ENCODE measurements at regions not wholly inside any gene's neighbourhood (a gene's known extent, or its start where the extent isn't known, plus 50 kb on each side); places are given as distances from the start of the nearest gene placed in this dataset.

- no peak overlapping the region for H3K4me3 ChIP-seq (ENCODE audit: low read length in 2 of 2)
- no peaks in the 10 kb centered on the region for H3K4me1 ChIP-seq (ENCODE audit: control insufficient read depth in 2 of 2, insufficient read depth in 2 of 2, low read length in 2 of 2)
- H3K27me3 ChIP-seq (ENCODE audit: control insufficient read depth in 2 of 2, insufficient read depth in 1 of 2, low read length in 1 of 2) = no peaks in the 10 kb centered on the region
- DNase-seq (ENCODE audit: low read depth in 6 of 9, low spot score in 9 of 9) = peak in 1 of 9 donors; percentile 2
- H3K27ac ChIP-seq (ENCODE audit: low read depth in 1 of 2, low read length in 1 of 2) = no peak overlapping the region
- no peaks in the 10 kb centered on the region for H3K9me3 ChIP-seq (ENCODE audit: control insufficient read depth in 2 of 2, insufficient read depth in 1 of 2, low read length in 1 of 2)
- H3K36me3 ChIP-seq (ENCODE audit: control insufficient read depth in 2 of 2, insufficient read depth in 2 of 2, low read length in 1 of 2) = no peaks in the 10 kb centered on the region
- WGBS = 41% methylated on average over 3 of the region's 3 CpGs
Measured at GRCh38 chr3:5463991-5464390, 276.5 kb downstream of the EDEM1 start.

- no peaks in the 10 kb centered on the region for H3K27me3 ChIP-seq (ENCODE audit: control insufficient read depth in 2 of 2, insufficient read depth in 1 of 2, low read length in 1 of 2)
- no peak overlapping the region for H3K27ac ChIP-seq (ENCODE audit: low read depth in 1 of 2, low read length in 1 of 2)
- DNase-seq (ENCODE audit: low read depth in 6 of 9, low spot score in 9 of 9) = no peak
- H3K36me3 ChIP-seq (ENCODE audit: control insufficient read depth in 2 of 2, insufficient read depth in 2 of 2, low read length in 1 of 2) = no peaks in the 10 kb centered on the region
- no peaks in the 10 kb centered on the region for H3K9me3 ChIP-seq (ENCODE audit: control insufficient read depth in 2 of 2, insufficient read depth in 1 of 2, low read length in 1 of 2)
- no peak overlapping the region for H3K4me3 ChIP-seq (ENCODE audit: low read length in 2 of 2)
- WGBS = 59% methylated on average over 4 of the region's 4 CpGs
- H3K4me1 ChIP-seq (ENCODE audit: control insufficient read depth in 2 of 2, insufficient read depth in 2 of 2, low read length in 2 of 2) = no peaks in the 10 kb centered on the region
Measured at GRCh38 chr3:5464649-5465048, 277.1 kb downstream of the EDEM1 start.

GRCh38 chr3:5465183-5465582 is 277.7 kb downstream of the EDEM1 start:
- Histone ChIP-seq H3K9me3 (ENCODE audit: control insufficient read depth in 2 of 2, insufficient read depth in 1 of 2, low read length in 1 of 2) (no peaks in the 10 kb centered on the region), H3K4me3 (ENCODE audit: low read length in 2 of 2) (no peak overlapping the region), H3K4me1 (ENCODE audit: control insufficient read depth in 2 of 2, insufficient read depth in 2 of 2, low read length in 2 of 2) (no peaks in the 10 kb centered on the region), H3K36me3 (ENCODE audit: control insufficient read depth in 2 of 2, insufficient read depth in 2 of 2, low read length in 1 of 2) (no peaks in the 10 kb centered on the region), H3K27me3 (ENCODE audit: control insufficient read depth in 2 of 2, insufficient read depth in 1 of 2, low read length in 1 of 2) (no peaks in the 10 kb centered on the region), H3K27ac (ENCODE audit: low read depth in 1 of 2, low read length in 1 of 2) (no peak overlapping the region)
- 75% methylated on average over 3 of the region's 3 CpGs for WGBS
- DNase-seq (ENCODE audit: low read depth in 6 of 9, low spot score in 9 of 9) = no peak

GRCh38 chr3:5466065-5466464 is 278.6 kb downstream of the EDEM1 start:
- 83% methylated on average over 3 of the region's 3 CpGs for WGBS
- no peaks in the 10 kb centered on the region for H3K4me1 ChIP-seq (ENCODE audit: control insufficient read depth in 2 of 2, insufficient read depth in 2 of 2, low read length in 2 of 2)
- no peaks in the 10 kb centered on the region for H3K9me3 ChIP-seq (ENCODE audit: control insufficient read depth in 2 of 2, insufficient read depth in 1 of 2, low read length in 1 of 2)
- H3K36me3 ChIP-seq (ENCODE audit: control insufficient read depth in 2 of 2, insufficient read depth in 2 of 2, low read length in 1 of 2) = no peaks in the 10 kb centered on the region
- no peak overlapping the region for H3K27ac ChIP-seq (ENCODE audit: low read depth in 1 of 2, low read length in 1 of 2)
- no peak for DNase-seq (ENCODE audit: low read depth in 6 of 9, low spot score in 9 of 9)
- no peaks in the 10 kb centered on the region for H3K27me3 ChIP-seq (ENCODE audit: control insufficient read depth in 2 of 2, insufficient read depth in 1 of 2, low read length in 1 of 2)
- no peak overlapping the region for H3K4me3 ChIP-seq (ENCODE audit: low read length in 2 of 2)

GRCh38 chr3:5466717-5467116 is 279.2 kb downstream of the EDEM1 start:
- Histone ChIP-seq H3K4me3 (ENCODE audit: low read length in 2 of 2) (no peak overlapping the region), H3K9me3 (ENCODE audit: control insufficient read depth in 2 of 2, insufficient read depth in 1 of 2, low read length in 1 of 2) (no peaks in the 10 kb centered on the region), H3K4me1 (ENCODE audit: control insufficient read depth in 2 of 2, insufficient read depth in 2 of 2, low read length in 2 of 2) (no peaks in the 10 kb centered on the region), H3K27me3 (ENCODE audit: control insufficient read depth in 2 of 2, insufficient read depth in 1 of 2, low read length in 1 of 2) (no peaks in the 10 kb centered on the region), H3K27ac (ENCODE audit: low read depth in 1 of 2, low read length in 1 of 2) (no peak overlapping the region), H3K36me3 (ENCODE audit: control insufficient read depth in 2 of 2, insufficient read depth in 2 of 2, low read length in 1 of 2) (no peaks in the 10 kb centered on the region)
- no peak for DNase-seq (ENCODE audit: low read depth in 6 of 9, low spot score in 9 of 9)
- 93% methylated on average over 1 of the region's 1 CpG for WGBS

- no peak for DNase-seq (ENCODE audit: low read depth in 6 of 9, low spot score in 9 of 9)
- H3K4me1 ChIP-seq (ENCODE audit: control insufficient read depth in 2 of 2, insufficient read depth in 2 of 2, low read length in 2 of 2) = no peaks in the 10 kb centered on the region
- H3K36me3 ChIP-seq (ENCODE audit: control insufficient read depth in 2 of 2, insufficient read depth in 2 of 2, low read length in 1 of 2) = no peaks in the 10 kb centered on the region
- 92% methylated on average over 1 of the region's 1 CpG for WGBS
- H3K27me3 ChIP-seq (ENCODE audit: control insufficient read depth in 2 of 2, insufficient read depth in 1 of 2, low read length in 1 of 2) = no peaks in the 10 kb centered on the region
- H3K4me3 ChIP-seq (ENCODE audit: low read length in 2 of 2) = no peak overlapping the region
- H3K27ac ChIP-seq (ENCODE audit: low read depth in 1 of 2, low read length in 1 of 2) = no peak overlapping the region
- no peaks in the 10 kb centered on the region for H3K9me3 ChIP-seq (ENCODE audit: control insufficient read depth in 2 of 2, insufficient read depth in 1 of 2, low read length in 1 of 2)
Measured at GRCh38 chr3:5473471-5473870, 286.0 kb downstream of the EDEM1 start.

GRCh38 chr3:5476403-5476802 is 288.9 kb downstream of the EDEM1 start:
- H3K9me3 ChIP-seq (ENCODE audit: control insufficient read depth in 2 of 2, insufficient read depth in 1 of 2, low read length in 1 of 2) = no peaks in the 10 kb centered on the region
- no peaks in the 10 kb centered on the region for H3K27me3 ChIP-seq (ENCODE audit: control insufficient read depth in 2 of 2, insufficient read depth in 1 of 2, low read length in 1 of 2)
- WGBS = 95% methylated on average over 2 of the region's 2 CpGs
- H3K4me3 ChIP-seq (ENCODE audit: low read length in 2 of 2) = no peak overlapping the region
- no peaks in the 10 kb centered on the region for H3K4me1 ChIP-seq (ENCODE audit: control insufficient read depth in 2 of 2, insufficient read depth in 2 of 2, low read length in 2 of 2)
- no peak overlapping the region for H3K27ac ChIP-seq (ENCODE audit: low read depth in 1 of 2, low read length in 1 of 2)
- no peak for DNase-seq (ENCODE audit: low read depth in 6 of 9, low spot score in 9 of 9)
- H3K36me3 ChIP-seq (ENCODE audit: control insufficient read depth in 2 of 2, insufficient read depth in 2 of 2, low read length in 1 of 2) = no peaks in the 10 kb centered on the region

- no peak overlapping the region for H3K4me3 ChIP-seq (ENCODE audit: low read length in 2 of 2)
- no peak for DNase-seq (ENCODE audit: low read depth in 6 of 9, low spot score in 9 of 9)
- no peaks in the 10 kb centered on the region for H3K36me3 ChIP-seq (ENCODE audit: control insufficient read depth in 2 of 2, insufficient read depth in 2 of 2, low read length in 1 of 2)
- no peaks in the 10 kb centered on the region for H3K4me1 ChIP-seq (ENCODE audit: control insufficient read depth in 2 of 2, insufficient read depth in 2 of 2, low read length in 2 of 2)
- no peak overlapping the region for H3K27ac ChIP-seq (ENCODE audit: low read depth in 1 of 2, low read length in 1 of 2)
- no peaks in the 10 kb centered on the region for H3K27me3 ChIP-seq (ENCODE audit: control insufficient read depth in 2 of 2, insufficient read depth in 1 of 2, low read length in 1 of 2)
- 96% methylated on average over 2 of the region's 2 CpGs for WGBS
- no peaks in the 10 kb centered on the region for H3K9me3 ChIP-seq (ENCODE audit: control insufficient read depth in 2 of 2, insufficient read depth in 1 of 2, low read length in 1 of 2)
Measured at GRCh38 chr3:5479229-5479799, 291.8 kb downstream of the EDEM1 start.

GRCh38 chr3:5480190-5480589 is 292.7 kb downstream of the EDEM1 start:
- Histone ChIP-seq H3K9me3 (ENCODE audit: control insufficient read depth in 2 of 2, insufficient read depth in 1 of 2, low read length in 1 of 2) (no peaks in the 10 kb centered on the region), H3K4me3 (ENCODE audit: low read length in 2 of 2) (no peak overlapping the region), H3K27ac (ENCODE audit: low read depth in 1 of 2, low read length in 1 of 2) (no peak overlapping the region), H3K27me3 (ENCODE audit: control insufficient read depth in 2 of 2, insufficient read depth in 1 of 2, low read length in 1 of 2) (no peaks in the 10 kb centered on the region), H3K4me1 (ENCODE audit: control insufficient read depth in 2 of 2, insufficient read depth in 2 of 2, low read length in 2 of 2) (no peaks in the 10 kb centered on the region), H3K36me3 (ENCODE audit: control insufficient read depth in 2 of 2, insufficient read depth in 2 of 2, low read length in 1 of 2) (no peaks in the 10 kb centered on the region)
- WGBS = 97% methylated on average over 8 of the region's 8 CpGs
- DNase-seq (ENCODE audit: low read depth in 6 of 9, low spot score in 9 of 9) = no peak

- Histone ChIP-seq H3K9me3 (ENCODE audit: control insufficient read depth in 2 of 2, insufficient read depth in 1 of 2, low read length in 1 of 2) (no peaks in the 10 kb centered on the region), H3K4me3 (ENCODE audit: low read length in 2 of 2) (no peak overlapping the region), H3K36me3 (ENCODE audit: control insufficient read depth in 2 of 2, insufficient read depth in 2 of 2, low read length in 1 of 2) (no peaks in the 10 kb centered on the region), H3K27me3 (ENCODE audit: control insufficient read depth in 2 of 2, insufficient read depth in 1 of 2, low read length in 1 of 2) (no peaks in the 10 kb centered on the region), H3K4me1 (ENCODE audit: control insufficient read depth in 2 of 2, insufficient read depth in 2 of 2, low read length in 2 of 2) (no peaks in the 10 kb centered on the region), H3K27ac (ENCODE audit: low read depth in 1 of 2, low read length in 1 of 2) (no peak overlapping the region)
- WGBS = 90% methylated on average over 5 of the region's 5 CpGs
- no peak for DNase-seq (ENCODE audit: low read depth in 6 of 9, low spot score in 9 of 9)
Measured at GRCh38 chr3:5485427-5485826, 297.9 kb downstream of the EDEM1 start.
